ENCODE measurements at regions not wholly inside any gene's neighbourhood (a gene's known extent, or its start where the extent isn't known, plus 50 kb on each side); places are given as distances from the start of the nearest gene placed in this dataset.
"Not testable (repeated sequence)": the region's sequence is repeated elsewhere in the genome, so short reads cannot be mapped to it uniquely, and the experiment has no call there.

DNA sequence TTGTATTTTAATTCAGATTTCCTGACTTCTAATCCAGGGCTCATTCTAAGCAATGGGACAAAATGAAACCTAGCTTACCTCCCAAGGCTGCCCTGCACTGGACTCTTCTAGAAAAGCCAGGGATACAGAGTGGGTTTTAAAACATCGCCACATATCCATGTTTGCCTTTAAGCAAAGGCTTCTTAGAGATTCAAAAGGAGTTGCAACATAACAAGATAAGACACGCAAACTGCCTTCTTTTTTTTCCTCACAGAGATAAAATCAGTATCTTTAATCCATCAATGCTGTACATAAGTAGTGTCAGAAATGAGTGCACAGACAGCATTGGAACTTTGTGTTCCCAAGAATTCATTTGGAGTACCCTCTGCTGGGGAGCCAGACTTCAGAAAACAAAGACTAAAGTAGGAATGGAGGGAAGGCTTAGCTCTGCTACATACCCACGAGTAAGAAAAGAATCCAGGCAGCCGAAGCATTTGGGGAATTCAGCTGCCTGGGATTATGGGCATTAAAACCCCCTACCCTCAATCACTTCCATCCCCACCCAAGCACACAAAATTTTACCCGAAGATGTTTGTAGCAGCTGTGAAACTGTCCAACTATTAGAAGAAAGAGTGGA lies 427.8 kb downstream of the ARL4A start:
- DNase-seq (ENCODE audit: low read depth in 4 of 4, low spot score in 3 of 4) = no peak

DNA sequence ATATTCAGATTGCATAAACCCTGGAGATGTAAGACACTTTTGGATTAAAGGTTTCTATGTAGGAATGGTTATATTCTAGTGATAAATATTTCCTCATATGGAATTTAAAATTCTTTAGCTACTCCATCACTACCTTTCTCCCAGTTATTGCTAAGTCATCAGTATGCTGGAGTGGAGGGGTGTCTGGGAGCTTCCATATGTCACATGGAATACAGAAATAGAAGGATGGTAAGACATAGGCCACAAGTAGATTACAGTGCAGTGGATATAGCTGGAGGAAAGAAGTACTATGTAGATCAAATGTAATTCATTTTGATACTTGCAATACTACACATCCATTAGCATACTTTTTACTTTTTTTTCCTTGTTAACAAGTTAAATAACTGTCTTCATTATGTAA lies 428.4 kb downstream of the ARL4A start:
- DNase-seq (ENCODE audit: low read depth in 4 of 4, low spot score in 3 of 4) = no peak

DNA sequence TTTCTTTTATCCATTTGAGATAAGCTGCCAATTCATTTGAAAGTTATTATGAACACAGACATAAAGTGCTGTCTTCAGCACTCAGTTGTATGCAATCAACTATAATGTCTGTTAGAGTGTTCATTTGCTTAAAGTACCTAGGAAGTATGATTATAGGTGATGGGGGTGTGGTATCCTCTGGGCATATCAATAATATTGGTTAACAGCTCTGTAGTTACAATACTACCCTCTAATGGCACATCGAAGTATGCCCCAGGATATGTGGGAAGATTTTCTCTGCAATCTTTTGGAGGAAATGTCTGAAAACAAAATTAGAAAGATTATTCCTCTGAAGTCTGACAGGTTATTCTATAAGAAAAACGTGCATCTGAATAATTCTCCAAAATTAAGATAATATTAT lies 429.7 kb downstream of the ARL4A start:
- DNase-seq (ENCODE audit: low read depth in 4 of 4, low spot score in 3 of 4) = no peak

DNA sequence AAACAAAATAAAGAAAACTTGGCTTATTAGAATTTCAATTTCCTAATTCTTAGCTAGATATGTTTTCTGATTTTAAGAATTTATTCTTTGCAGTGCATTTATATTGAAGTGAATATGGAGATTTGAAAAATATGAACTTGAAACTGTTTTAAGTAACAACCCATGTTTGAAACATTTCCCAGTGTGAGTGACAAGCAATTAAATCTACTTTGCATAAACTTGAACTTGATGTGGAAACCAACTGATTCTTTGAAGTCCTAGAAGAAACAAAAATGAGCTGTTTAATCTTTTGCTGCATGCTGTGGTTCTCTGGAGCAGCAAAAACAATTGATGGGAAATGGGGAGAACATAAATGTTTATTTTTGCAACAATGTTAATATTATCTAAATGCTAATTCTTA lies 430.2 kb downstream of the ARL4A start:
- DNase-seq (ENCODE audit: low read depth in 4 of 4, low spot score in 3 of 4) = no peak

DNA sequence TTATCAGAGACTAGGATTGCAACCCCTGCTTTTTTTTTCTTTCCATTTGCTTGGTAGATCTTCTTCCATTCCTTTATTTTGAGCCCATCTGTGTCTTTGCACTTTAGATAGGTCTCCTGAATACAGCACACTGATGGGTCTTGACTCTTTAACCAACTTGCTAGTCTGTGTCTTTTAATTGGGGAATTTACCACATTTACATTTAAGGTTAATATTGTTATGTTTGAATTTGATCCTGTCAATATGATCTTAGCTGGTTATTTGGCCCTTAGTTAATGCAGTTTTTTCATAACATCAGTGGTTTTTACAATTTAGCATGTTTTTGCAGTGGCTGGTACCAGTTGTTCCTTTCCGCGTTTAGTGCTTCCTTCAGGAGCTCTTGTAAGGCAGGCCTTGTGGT lies 437.2 kb downstream of the ARL4A start:
- not testable (repeated sequence) for DNase-seq (ENCODE audit: low read depth in 4 of 4, low spot score in 3 of 4)

DNA sequence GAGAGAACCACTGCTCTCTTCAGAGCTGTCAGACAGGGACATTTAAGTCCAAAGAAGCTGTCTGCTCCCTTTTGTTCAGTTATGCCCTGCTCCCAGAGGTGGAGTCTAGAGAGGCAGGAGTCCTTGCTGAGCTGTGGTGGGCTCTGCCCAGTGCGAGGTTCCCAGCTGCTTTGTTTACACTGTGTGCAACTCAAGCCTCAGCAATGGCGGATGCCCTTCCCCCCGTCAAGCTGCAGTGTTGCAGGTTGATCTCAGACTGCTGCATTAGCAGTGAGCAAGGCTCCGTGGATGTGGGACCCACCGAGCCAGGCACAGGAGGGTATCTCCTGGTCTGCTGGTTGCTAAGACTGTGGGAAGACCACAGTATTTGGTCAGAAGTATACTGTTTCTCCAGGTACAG lies 438.9 kb downstream of the ARL4A start:
- no peak for DNase-seq (ENCODE audit: low read depth in 4 of 4, low spot score in 3 of 4)

DNA sequence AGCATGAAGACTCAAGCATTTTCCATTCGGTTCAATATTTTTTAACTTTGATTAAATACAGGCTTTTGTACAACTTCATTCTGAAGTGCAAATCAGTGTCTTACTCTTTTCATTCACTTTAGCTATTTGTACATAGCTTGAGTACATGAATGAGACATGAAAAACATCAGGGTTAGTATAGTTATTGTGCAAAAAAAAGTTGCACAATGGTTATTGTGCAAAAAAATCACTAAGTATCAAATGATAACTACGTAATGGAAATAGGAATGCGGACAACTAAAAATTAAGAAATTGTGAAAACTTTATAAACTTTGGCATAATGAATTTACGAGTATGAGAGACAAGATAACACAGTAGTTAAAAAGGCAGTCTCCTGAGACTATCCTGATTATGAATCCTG lies 442.9 kb downstream of the ARL4A start:
- no peak for DNase-seq (ENCODE audit: low read depth in 4 of 4, low spot score in 3 of 4)

DNA sequence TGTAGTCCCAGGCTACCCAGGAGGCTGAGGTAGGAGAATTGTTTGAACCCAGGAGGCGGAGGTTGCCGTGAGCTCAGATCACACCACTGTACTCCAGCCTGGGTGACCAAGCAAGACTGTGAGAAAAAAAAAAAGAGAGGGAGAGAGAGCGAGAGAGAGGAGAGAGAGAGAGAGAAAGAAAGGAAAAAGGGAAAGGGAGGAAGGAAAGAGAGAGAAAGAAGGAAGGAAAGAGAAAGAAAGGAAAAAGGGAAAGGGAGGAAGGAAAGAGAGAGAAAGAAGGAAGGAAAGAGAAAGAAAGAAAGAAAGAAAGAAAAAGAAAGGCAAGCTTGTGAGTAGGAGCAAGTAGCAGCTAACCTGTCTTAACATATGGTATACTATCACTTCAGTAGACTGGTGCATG lies 443.5 kb downstream of the ARL4A start:
- DNase-seq (ENCODE audit: low read depth in 4 of 4, low spot score in 3 of 4) = not testable (repeated sequence)

DNA sequence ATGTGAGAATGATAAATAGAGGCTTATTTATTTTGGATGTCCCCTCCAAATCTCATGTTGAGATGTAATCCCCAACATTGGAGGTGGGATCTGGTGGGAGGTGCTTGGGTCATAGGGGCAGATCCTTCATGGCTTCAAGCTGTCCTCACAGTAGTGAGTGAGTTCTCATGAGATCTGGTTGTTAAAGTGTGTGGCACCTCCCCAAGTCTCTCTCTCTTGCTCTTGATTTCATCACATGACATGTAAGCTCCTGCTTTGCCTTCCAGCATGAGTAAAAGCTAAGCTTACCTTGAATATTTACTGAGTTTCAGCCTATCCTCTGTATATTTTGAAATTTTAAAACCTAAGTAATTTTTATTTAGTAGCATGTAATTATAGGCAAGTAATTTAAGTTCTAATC lies 444.9 kb downstream of the ARL4A start:
- no peak for DNase-seq (ENCODE audit: low read depth in 4 of 4, low spot score in 3 of 4)

DNA sequence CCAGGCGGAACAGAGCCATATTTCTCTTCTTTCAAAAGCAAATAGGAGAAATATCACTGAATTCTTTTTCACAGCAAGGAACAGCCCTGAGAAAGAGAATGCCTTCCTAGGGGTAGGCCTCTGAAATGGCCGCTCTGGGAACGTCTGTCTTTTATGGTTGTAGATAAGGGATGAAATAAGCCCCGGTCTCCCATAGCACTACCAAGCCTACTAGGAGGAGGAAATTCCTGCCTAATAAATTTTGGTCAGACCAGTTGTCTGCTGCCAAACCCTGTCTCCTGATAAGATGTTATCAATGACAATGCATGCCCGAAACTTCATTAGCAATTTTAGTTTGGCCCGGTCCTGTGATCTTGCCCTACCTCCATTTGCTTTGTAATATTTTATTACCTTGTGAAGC lies 448.9 kb downstream of the ARL4A start:
- DNase-seq (ENCODE audit: low read depth in 4 of 4, low spot score in 3 of 4) = not testable (repeated sequence)

DNA sequence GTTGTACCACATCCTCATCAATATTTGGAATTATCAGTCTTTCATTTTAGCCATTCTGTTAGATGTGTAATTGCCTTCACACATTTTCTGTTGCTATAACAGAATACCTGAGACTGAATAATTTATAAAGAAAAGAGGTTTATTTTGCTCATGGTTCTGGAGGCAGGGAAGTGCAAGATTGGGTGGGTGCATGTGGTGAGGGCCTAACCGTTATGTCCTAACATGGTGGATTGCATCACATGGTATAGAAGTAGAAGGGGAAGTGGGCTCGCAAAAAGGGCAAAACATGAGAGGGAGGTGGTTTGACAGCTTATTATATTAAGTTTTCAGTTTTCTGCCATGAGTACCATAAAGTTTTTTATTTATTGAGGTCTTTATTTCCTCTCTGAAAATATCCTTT lies 452.0 kb downstream of the ARL4A start:
- DNase-seq (ENCODE audit: low read depth in 4 of 4, low spot score in 3 of 4) = no peak

DNA sequence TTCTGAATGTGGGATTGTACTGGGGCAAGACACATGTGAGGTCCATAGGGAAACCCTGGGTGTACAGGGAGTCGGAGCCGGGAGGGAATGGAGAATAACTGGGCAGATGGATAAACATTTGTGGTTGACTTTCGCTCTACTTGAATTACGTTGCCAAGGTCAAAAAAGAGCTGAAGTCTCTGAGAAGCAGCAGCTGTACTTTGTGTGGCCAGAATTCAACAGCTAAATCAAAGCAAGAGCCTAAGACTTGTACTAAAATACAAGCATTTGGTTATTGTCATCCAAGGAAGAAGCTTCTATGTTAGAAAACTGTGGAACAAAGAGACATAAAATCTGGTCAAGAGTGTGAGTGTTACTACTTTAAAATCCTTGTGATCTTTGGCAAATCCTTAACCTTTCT lies 457.2 kb downstream of the ARL4A start:
- peak in 3 of 4 donors; percentile 63 to 75 (median 75) for DNase-seq (ENCODE audit: low read depth in 4 of 4, low spot score in 3 of 4)

DNA sequence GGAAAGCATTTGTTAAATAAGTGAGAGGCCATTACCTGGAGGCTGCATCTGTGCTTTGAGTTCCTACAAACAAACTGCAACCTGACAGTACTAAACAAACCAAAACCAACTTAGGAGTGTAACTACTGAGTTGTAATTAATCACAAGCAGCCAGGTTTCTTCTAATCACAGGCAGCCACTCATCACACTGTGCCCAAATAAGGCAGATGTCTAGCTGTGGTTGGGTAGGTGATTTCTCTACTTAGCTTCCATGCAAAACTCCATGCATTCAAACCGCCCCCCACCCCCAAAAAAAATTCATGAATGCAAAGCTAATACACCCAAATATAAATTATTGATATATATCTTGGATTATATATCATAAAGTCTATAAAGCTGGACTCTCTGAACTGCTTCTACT lies 461.1 kb downstream of the ARL4A start:
- no peak for DNase-seq (ENCODE audit: low read depth in 4 of 4, low spot score in 3 of 4)

DNA sequence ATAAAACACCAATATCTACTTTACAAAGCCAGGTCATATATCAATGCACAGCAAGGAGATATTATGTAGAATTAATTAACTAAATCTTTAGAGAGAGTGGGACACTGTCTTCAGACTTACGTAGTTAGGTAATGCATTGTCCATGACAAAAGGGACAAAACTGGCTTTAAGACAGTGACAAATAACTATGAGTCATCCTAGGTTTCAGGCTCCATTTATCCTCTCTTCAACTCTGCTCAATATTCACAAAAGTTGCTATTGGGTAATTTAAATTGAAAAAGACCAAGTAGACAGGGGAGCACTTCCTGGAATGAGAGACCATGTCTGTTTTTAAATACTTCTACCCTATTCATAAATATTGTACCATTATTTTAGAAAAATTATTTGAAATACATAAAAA lies 464.5 kb downstream of the ARL4A start:
- no peak for DNase-seq (ENCODE audit: low read depth in 4 of 4, low spot score in 3 of 4)

DNA sequence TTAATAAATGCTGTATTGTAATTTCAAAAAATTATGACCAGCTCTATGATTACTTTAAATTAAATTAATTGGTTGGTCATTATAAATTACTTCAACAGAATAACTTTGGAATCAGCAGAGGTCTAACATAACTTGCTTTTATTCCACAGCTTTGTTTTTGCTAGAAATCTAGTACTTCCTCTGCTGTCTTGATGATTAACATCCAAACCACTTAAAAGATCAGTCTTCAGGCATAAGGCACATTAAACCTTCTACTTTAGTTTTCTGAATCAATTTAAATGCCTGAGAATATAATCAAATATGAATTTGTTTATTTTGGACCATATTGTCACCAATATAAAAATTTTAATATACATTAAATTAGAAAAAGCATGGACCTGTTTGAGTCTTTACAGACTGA lies 465.3 kb downstream of the ARL4A start:
- peak in 2 of 4 donors; percentile 27 to 56 for DNase-seq (ENCODE audit: low read depth in 4 of 4, low spot score in 3 of 4)

DNA sequence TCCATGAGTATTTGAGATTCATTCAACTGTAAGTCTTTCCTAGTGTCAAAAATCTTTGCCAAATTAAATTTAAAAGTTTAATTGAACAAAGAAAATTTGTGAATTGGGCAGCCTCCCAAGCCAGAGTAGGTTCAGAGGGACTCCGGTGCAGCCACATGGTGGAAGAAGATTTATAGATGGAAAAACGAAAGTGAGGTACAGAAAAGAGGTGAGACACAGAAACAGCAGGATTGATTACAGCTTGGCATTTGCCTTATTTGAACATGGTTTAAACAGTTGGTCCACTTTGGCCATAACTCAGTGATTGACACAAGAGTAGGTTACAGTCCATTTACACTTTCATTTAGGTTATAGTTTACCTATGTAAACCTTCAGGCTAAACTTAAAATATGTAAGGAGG lies 465.8 kb downstream of the ARL4A start:
- DNase-seq (ENCODE audit: low read depth in 4 of 4, low spot score in 3 of 4) = peak in 1 of 4 donors; percentile 5

DNA sequence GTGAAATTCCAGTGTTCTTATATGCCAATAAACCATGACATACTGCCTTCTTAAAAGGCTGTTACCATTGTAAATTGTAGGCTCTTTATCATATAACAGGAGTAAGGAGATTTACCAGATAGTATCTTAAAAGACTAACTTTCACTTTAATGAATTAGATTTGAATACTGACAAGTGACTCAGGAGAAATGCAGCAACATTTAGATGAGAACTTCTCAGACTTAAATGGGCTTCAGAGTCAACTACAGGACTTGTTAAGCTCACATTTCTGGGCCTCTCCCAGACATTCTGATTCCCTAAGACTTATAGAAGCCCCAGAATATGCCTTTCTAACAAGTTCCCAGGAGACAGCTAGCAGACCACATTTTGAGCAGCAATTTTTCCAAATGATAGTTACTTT lies 466.3 kb downstream of the ARL4A start:
- no peak for DNase-seq (ENCODE audit: low read depth in 4 of 4, low spot score in 3 of 4)

DNA sequence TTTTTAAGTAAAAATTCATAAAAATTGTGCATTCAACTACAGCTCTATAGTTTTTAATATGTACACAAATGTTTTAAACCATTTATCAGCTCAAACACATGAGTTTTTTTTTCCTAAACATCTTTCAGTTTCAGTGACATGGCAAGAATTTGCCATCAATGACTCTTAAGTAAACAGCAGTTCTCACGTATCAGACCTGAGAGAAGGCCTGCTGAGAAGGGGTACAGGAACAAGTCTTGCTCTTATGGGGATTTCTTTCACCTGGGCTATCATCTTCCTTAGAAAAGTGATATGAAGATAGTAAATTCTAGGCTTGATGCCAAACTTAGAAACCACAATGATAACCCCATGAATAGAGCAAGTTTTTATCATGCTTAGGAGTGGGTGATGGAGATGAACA lies 467.8 kb downstream of the ARL4A start:
- no peak for DNase-seq (ENCODE audit: low read depth in 4 of 4, low spot score in 3 of 4)

DNA sequence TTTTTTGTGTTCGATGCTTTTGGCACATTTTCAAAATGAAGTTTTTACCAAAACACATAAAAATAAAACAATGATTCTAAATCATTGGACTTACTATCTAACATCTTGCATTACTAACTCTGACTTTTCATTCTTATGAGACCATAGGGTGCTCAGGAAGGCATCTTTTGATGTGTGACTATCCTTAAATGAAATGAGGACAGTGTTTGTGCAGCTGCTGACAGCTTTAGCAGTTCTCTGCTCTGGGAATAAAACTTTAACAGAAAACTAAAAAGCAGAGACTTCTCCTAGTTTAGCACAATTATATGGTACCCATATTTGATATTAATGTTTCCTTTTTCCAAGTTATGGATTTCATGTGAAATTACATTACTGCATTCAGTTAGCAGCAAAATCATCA lies 471.6 kb downstream of the ARL4A start:
- DNase-seq (ENCODE audit: low read depth in 4 of 4, low spot score in 3 of 4) = no peak

DNA sequence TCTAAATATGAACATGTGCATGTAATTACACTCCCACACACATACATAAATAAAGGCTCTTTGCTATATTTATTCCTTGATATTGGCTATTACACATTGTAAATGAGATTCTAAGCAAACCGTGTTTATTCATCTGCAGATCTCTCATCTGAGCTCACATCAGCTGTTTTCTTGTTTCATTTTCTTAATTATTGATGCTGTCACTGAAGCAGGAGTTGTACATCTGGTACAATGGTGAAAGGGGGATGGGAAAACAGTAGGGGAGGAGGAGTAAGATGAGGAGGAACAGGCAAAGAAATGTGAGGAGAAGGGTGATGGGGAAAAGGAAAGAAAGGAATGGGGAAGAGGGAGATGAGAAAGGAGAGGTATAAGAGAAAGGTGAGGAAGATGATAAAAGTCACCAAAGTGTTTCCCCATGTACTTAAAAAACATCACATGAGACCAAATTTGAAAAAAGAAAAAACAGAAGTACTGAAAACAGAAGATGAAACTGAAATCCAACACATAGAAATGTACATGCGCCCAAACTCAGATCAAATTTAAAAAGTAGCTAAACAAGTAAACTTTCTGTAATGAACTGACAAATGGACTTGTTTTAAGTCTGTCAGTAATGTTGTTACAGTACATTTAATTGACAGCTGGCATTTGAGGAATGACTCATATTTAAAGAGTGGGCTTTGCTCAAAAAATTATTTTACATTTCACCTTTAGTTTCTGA lies 472.2 kb downstream of the ARL4A start:
- DNase-seq (ENCODE audit: low read depth in 4 of 4, low spot score in 3 of 4) = no peak

DNA sequence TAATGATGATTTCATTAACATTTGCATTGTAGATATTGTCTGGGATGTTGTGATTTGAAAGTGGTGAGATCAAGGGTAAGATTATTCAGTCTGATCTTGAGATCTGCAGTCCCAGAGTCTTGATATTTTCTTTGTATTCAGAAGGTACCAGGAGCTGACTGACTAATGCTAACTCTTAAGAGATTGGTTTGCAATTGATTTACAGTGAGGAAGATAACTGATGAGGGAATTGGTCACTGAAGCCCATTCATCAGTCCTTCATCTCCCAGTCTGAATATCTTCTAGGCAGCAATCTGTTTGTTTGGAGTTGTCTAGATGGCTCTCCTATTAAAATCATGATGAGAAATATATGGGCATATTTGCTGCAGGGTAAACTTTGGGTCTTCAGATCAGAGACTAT lies 473.7 kb downstream of the ARL4A start:
- no peak for DNase-seq (ENCODE audit: low read depth in 4 of 4, low spot score in 3 of 4)

DNA sequence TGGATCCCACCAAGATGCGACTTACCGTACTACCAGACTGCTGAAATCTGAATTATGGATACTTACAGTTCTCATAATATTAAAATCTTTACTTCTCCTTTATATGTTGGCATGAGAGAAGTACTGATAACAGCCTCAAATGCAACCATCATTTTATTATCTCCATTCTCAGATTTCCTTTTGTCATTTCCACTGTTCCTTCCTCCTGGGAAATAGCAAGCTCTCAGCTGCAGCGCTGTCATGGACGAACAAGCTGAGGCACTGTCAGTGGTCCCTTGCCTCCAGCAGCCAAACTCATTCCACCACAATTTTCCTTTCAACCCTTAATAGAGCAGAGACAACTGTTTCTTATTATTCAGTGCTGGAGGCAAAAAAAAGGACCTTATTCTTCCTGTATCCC lies 478.4 kb downstream of the ARL4A start:
- no peak for DNase-seq (ENCODE audit: low read depth in 4 of 4, low spot score in 3 of 4)

DNA sequence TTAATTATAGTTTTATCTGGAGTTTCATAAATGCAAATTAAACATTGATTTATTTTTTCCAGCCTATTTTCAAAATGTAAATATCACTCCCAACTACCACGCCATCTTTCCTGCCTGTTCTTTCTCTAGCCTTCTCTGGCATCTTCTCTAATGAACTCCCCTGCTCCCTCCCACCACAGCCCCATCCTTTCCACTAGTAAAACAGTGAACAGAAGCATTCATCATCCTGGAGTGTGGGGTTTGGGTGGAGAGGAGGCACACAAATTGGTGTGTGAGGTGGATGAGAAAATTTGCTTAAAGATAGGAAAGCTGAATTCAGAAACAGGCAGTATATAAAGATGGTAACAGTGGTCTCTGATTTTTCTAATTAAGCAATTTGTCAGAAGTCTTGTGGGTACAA lies 479.4 kb downstream of the ARL4A start:
- no peak for DNase-seq (ENCODE audit: low read depth in 4 of 4, low spot score in 3 of 4)

Measured in right renal pelvis (tissue), 4 donors.